ENCODE measurements at regions not wholly inside any gene's neighbourhood (a gene's known extent, or its start where the extent isn't known, plus 50 kb on each side); places are given as distances from the start of the nearest gene placed in this dataset.

- intact Hi-C loops (cut with DNase I) = no loop called here
- no peak for DNase-seq (ENCODE audit: extremely low spot score in 2 of 2)
- H3K4me1 ChIP-seq = peaks cover 75% of the 10 kb centered on the region
These were observed 50.7 kb downstream of the ARHGAP35 start for GRCh38 chr19:46911456-46911855.

GRCh38 chr19:46913198-46913851, 52.5 kb downstream of the ARHGAP35 start:
- no peaks in the 10 kb centered on the region for H3K36me3 ChIP-seq
- no peaks in the 10 kb centered on the region for H3K9me3 ChIP-seq
- no peak for DNase-seq (ENCODE audit: extremely low spot score in 2 of 2)
- H3K4me1 ChIP-seq = peaks cover 74% of the 10 kb centered on the region
- TF ChIP-seq CTCF (IDR thresholded peaks at IDR 0.05) (no peak), POLR2AphosphoS5 (IDR thresholded peaks at IDR 0.05; ENCODE audit: insufficient read depth in 1 of 2, low read depth in 1 of 2) (no peak), POLR2A (IDR thresholded peaks at IDR 0.05) (no peak)
- intact Hi-C loops (cut with DNase I) = no loop called here
- peak overlapping the region; percentile 23 for H3K27ac ChIP-seq
- H3K4me3 ChIP-seq = no peak overlapping the region
- no peaks in the 10 kb centered on the region for H3K27me3 ChIP-seq

More at GRCh38 chr19:46911456-46911855, 50.7 kb downstream of the ARHGAP35 start:
- Histone ChIP-seq H3K36me3 (no peaks in the 10 kb centered on the region), H3K9me3 (no peaks in the 10 kb centered on the region), H3K27ac (no peak overlapping the region), H3K27me3 (no peaks in the 10 kb centered on the region), H3K4me3 (no peak overlapping the region)
- TF ChIP-seq POLR2A (IDR thresholded peaks at IDR 0.05) (no peak), POLR2AphosphoS5 (IDR thresholded peaks at IDR 0.05; ENCODE audit: insufficient read depth in 1 of 2, low read depth in 1 of 2) (no peak), CTCF (IDR thresholded peaks at IDR 0.05) (no peak)

- Histone ChIP-seq H3K4me3 (no peak overlapping the region), H3K27ac (peak overlapping the region; percentile 23)
- intact Hi-C loops (cut with DNase I) = no loop called here
These were observed 53.1 kb downstream of the ARHGAP35 start for GRCh38 chr19:46913852-46914430.

GRCh38 chr19:46915386-46915785, 54.6 kb downstream of the ARHGAP35 start:
- intact Hi-C loops (cut with DNase I) = no loop called here
- TF ChIP-seq POLR2A (IDR thresholded peaks at IDR 0.05) (no peak), POLR2AphosphoS5 (IDR thresholded peaks at IDR 0.05; ENCODE audit: insufficient read depth in 1 of 2, low read depth in 1 of 2) (no peak), CTCF (IDR thresholded peaks at IDR 0.05) (no peak)
- Histone ChIP-seq H3K4me1 (peaks cover 54% of the 10 kb centered on the region), H3K9me3 (no peaks in the 10 kb centered on the region), H3K27ac (no peak overlapping the region), H3K27me3 (no peaks in the 10 kb centered on the region), H3K4me3 (no peak overlapping the region), H3K36me3 (peaks cover 0 to 7% of the 10 kb centered on the region in 2 donors)
- no peak for DNase-seq (ENCODE audit: extremely low spot score in 2 of 2)

More at GRCh38 chr19:46913852-46914430, 53.1 kb downstream of the ARHGAP35 start:
- no peaks in the 10 kb centered on the region for H3K9me3 ChIP-seq
- H3K4me1 ChIP-seq = peaks cover 67% of the 10 kb centered on the region
- no peak for DNase-seq (ENCODE audit: extremely low spot score in 2 of 2)
- TF ChIP-seq CTCF (IDR thresholded peaks at IDR 0.05) = no peak
- no peak for TF ChIP-seq POLR2A (IDR thresholded peaks at IDR 0.05)
- TF ChIP-seq POLR2AphosphoS5 (IDR thresholded peaks at IDR 0.05; ENCODE audit: insufficient read depth in 1 of 2, low read depth in 1 of 2) = no peak
- no peaks in the 10 kb centered on the region for H3K27me3 ChIP-seq
- peaks cover 0 to 3% of the 10 kb centered on the region in 2 donors for H3K36me3 ChIP-seq

- TF ChIP-seq POLR2AphosphoS5 (IDR thresholded peaks at IDR 0.05; ENCODE audit: insufficient read depth in 1 of 2, low read depth in 1 of 2) (no peak), POLR2A (IDR thresholded peaks at IDR 0.05) (no peak)
- Histone ChIP-seq H3K9me3 (no peaks in the 10 kb centered on the region), H3K4me3 (no peak overlapping the region), H3K27me3 (no peaks in the 10 kb centered on the region), H3K27ac (no peak overlapping the region), H3K4me1 (peaks cover 48% of the 10 kb centered on the region), H3K36me3 (peaks cover 0 to 10% of the 10 kb centered on the region in 2 donors)
- no peak for DNase-seq (ENCODE audit: extremely low spot score in 2 of 2)
- intact Hi-C loops (cut with DNase I) = no loop called here
These were observed 56.2 kb downstream of the ARHGAP35 start for GRCh38 chr19:46917002-46917401.

All from vagina (tissue), 2 donors.